Activated naive CD8-positive, alpha-beta T cell treated with anti-CD3 and anti-CD28 coated beads for 36 hours (primary cell): ENCODE measurements at regions not wholly inside any gene's neighbourhood (a gene's known extent, or its start where the extent isn't known, plus 50 kb on each side); places are given as distances from the start of the nearest gene placed in this dataset.

Experiments used
- DNase-seq: peaks from one replicate; pipeline ENCODE4 v3.0.0; 2021
- H3K27ac Mint-ChIP-seq: one replicate; pipeline ENCODE4 v1.8.0; 2022; ENCODE audit warnings: mild to moderate bottlenecking, moderate library complexity, mixed read lengths
- H3K27me3 Mint-ChIP-seq: one replicate; pipeline ENCODE4 v1.8.0; 2022; ENCODE audit warnings: mild to moderate bottlenecking, mixed read lengths
- H3K36me3 Mint-ChIP-seq: one replicate; pipeline ENCODE4 v1.8.0; 2021; ENCODE audit warnings: mild to moderate bottlenecking, mixed read lengths
- H3K4me1 Mint-ChIP-seq: one replicate; pipeline ENCODE4 v1.8.0; 2021; ENCODE audit warnings: mixed read lengths
- H3K4me3 Mint-ChIP-seq: one replicate; pipeline ENCODE4 v1.8.0; 2022; ENCODE audit warnings: mild to moderate bottlenecking, moderate library complexity, mixed read lengths
- H3K9me3 Mint-ChIP-seq: one replicate; pipeline ENCODE4 v1.8.0; 2022; ENCODE audit warnings: mixed read lengths

DNA sequence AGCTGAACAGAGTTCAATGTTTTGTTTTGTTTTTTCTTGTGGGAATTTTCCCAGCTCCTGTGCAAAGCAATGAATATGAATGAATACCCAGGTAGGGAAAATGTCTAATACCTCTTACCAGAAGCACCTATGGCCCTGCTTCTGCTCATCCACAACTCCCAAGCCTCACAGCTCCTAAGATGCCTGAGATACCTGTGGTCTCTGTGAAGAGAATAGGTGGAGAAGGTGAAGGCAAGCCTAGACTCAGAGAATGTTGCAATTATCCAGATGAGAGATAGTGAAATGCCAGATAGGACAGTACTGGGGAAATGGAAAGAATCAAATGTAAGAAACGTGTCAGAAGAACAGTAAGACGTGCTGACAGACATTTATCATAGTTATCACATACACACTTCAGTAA, 70.2 kb upstream of the NOCT start:
- Mint-ChIP-seq H3K36me3 (no peaks in the 10 kb centered on the region), H3K4me1 (no peaks in the 10 kb centered on the region), H3K27ac (no peak overlapping the region), H3K27me3 (no peaks in the 10 kb centered on the region), H3K9me3 (no peaks in the 10 kb centered on the region), H3K4me3 (no peak overlapping the region)
- no peak for DNase-seq

DNA sequence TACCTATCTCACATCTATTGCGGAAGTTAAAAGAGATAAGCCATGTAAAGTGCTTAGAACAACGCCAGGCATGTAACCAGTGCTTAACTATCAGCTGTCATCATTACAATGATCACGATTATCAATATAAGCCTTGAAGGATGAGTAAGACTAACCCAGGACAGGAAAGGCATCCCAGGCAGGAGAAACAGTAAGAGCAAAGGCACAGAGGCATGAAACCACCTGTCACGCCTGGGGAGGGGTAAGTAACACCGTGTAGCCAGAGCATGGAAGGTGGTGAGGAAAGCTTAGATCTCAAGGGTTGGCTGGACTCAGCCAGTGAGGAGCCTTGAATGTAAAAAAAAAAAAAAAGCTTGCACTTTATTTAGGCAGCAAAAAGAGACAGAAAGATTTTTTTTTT, 71.7 kb upstream of the NOCT start:
- Mint-ChIP-seq H3K27me3 (peaks cover under 1% of the 10 kb centered on the region), H3K36me3 (no peaks in the 10 kb centered on the region), H3K4me3 (no peak overlapping the region), H3K4me1 (no peaks in the 10 kb centered on the region), H3K27ac (no peak overlapping the region), H3K9me3 (no peaks in the 10 kb centered on the region)
- DNase-seq, result no peak

DNA sequence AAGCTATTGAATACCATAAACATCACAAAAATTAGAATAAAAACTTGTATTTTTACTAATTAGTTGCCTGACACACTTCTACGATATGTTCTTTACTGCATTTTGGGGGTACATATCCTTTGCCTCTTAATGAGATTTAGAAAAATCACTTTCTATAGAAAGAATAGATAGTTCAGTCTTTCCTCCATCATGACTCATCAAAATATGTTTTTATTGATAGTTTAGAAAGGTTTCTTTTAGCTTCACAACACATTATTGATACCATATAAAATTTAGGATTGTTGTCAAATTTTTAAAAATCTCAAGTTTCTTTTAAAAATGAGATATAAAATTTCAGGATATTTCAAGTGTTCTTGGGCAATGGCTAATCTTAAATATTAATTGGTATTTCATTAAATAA, 74.5 kb upstream of the NOCT start:
- no peaks in the 10 kb centered on the region for H3K9me3 Mint-ChIP-seq
- no peaks in the 10 kb centered on the region for H3K36me3 Mint-ChIP-seq
- DNase-seq, result no peak
- H3K27me3 Mint-ChIP-seq, result peaks cover 8% of the 10 kb centered on the region
- H3K27ac Mint-ChIP-seq, result no peak overlapping the region
- no peak overlapping the region for H3K4me3 Mint-ChIP-seq
- H3K4me1 Mint-ChIP-seq, result no peaks in the 10 kb centered on the region

DNA sequence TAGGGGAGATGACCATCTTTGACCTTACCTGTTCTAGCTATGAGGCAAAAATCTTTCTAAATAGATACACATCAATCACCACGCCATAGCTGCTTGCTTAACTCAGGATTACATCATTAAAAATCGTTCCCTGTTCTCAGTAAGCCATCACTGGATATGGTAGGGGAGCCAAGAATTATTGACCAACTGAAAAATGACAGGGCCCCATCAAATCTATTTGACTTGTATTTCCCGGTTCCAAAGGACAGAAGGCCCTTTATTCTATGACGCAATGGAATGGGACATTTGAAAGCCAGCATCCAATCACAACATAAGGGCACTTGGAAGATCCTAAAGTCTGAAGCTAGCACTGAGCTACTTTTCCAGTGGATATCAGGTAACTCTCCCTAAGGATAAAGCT, 75.6 kb upstream of the NOCT start:
- Mint-ChIP-seq H3K4me3 (no peak overlapping the region), H3K27me3 (peaks cover 8% of the 10 kb centered on the region), H3K4me1 (no peaks in the 10 kb centered on the region), H3K27ac (no peak overlapping the region), H3K36me3 (no peaks in the 10 kb centered on the region), H3K9me3 (no peaks in the 10 kb centered on the region)
- DNase-seq, result no peak

DNA sequence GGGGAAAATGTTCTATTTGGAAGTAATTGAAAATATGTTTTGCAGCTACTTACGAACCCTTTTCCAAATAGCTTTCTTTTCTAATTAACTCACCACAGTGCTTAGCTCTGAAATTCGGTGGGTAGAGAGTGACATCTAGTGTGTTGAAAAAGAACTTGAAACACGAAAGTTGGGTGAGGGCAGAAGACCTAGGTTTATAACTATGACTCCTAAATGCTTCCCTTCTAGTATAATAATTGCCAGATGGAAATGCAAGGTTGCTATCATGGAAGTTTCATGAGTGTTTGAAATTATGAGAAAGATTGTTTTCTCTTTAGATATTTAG, 77.3 kb upstream of the NOCT start:
- H3K4me3 Mint-ChIP-seq, result no peak overlapping the region
- peaks cover 11% of the 10 kb centered on the region for H3K27me3 Mint-ChIP-seq
- no peaks in the 10 kb centered on the region for H3K4me1 Mint-ChIP-seq
- no peak for DNase-seq
- H3K9me3 Mint-ChIP-seq, result no peaks in the 10 kb centered on the region
- no peak overlapping the region for H3K27ac Mint-ChIP-seq
- no peaks in the 10 kb centered on the region for H3K36me3 Mint-ChIP-seq

DNA sequence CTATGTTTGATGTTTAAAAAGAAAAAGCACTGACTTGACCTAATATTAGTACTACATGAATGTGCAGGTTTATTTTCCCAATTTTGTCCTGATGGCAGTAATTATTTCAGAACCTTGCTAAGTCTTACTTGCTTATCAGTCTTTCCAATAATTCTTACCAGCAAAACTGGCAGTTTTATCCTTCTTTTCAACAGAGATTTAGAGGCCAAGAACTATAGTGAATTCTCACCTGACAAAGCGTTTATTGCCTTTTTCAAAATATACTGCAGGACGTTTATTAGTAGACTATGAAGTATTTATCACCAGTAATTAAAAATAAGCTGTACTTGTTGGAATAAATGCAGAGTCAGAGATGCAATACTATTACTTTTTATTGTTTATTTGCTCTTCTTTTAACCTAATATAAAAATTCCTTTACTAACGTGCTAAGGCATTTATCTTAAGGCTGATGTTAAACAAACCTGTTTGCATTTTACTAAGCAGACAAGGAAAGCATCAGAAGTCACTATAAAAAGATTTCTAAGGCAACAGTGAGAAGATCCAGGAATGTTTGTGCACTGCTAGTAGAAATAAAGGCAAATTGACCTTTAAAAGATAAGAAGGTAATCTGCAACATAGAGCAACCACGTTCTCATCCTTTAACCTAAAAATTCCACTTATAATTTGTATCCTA, 80.3 kb upstream of the NOCT start:
- H3K9me3 Mint-ChIP-seq, result no peaks in the 10 kb centered on the region
- no peak overlapping the region for H3K27ac Mint-ChIP-seq
- peaks cover 11% of the 10 kb centered on the region for H3K27me3 Mint-ChIP-seq
- H3K4me3 Mint-ChIP-seq, result no peak overlapping the region
- no peaks in the 10 kb centered on the region for H3K4me1 Mint-ChIP-seq
- no peaks in the 10 kb centered on the region for H3K36me3 Mint-ChIP-seq
- no peak for DNase-seq

DNA sequence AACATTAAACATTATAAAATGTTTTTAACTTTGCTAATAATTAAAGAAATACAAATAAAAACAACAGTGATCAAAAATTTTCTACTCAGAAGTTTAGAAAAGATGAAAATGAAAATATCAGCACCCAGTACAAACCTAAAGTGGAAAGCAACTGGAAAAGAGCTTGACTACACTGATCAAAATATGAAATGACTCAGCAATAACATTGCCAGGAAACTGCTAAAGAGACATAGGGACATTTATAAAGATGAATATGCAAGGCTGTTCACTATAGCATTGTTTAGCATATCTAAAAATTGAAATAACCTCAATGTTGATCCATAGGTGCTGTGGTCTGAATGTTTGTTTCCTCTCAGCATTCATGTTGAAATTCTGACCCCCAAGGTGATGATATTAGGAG, 88.5 kb upstream of the NOCT start:
- H3K27ac Mint-ChIP-seq, result no peak overlapping the region
- no peaks in the 10 kb centered on the region for H3K4me1 Mint-ChIP-seq
- no peaks in the 10 kb centered on the region for H3K9me3 Mint-ChIP-seq
- no peak overlapping the region for H3K4me3 Mint-ChIP-seq
- H3K27me3 Mint-ChIP-seq, result no peaks in the 10 kb centered on the region
- DNase-seq, result no peak
- H3K36me3 Mint-ChIP-seq, result no peaks in the 10 kb centered on the region

DNA sequence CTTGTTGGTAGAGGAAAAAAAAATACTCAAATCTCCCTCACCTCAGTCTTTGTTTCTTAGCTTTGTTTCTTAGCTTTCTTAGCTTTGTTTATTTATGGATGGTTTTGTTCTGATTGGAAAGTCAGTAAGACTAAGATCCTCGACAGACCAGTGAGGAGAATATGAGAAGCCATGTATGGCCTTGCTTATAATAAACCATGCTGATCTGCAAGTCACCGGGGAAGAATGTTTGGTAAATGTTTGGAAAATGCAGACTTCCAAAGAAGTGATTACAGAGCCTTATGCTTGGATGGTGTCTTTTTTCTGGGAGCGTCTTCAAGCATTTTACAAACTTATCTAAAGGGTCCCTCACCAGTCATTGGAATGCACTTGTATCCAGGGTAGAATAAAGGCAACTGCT, 90.1 kb upstream of the NOCT start:
- Mint-ChIP-seq H3K36me3 (no peaks in the 10 kb centered on the region), H3K27me3 (no peaks in the 10 kb centered on the region), H3K27ac (no peak overlapping the region), H3K4me3 (no peak overlapping the region), H3K4me1 (no peaks in the 10 kb centered on the region), H3K9me3 (no peaks in the 10 kb centered on the region)
- DNase-seq, result no peak

DNA sequence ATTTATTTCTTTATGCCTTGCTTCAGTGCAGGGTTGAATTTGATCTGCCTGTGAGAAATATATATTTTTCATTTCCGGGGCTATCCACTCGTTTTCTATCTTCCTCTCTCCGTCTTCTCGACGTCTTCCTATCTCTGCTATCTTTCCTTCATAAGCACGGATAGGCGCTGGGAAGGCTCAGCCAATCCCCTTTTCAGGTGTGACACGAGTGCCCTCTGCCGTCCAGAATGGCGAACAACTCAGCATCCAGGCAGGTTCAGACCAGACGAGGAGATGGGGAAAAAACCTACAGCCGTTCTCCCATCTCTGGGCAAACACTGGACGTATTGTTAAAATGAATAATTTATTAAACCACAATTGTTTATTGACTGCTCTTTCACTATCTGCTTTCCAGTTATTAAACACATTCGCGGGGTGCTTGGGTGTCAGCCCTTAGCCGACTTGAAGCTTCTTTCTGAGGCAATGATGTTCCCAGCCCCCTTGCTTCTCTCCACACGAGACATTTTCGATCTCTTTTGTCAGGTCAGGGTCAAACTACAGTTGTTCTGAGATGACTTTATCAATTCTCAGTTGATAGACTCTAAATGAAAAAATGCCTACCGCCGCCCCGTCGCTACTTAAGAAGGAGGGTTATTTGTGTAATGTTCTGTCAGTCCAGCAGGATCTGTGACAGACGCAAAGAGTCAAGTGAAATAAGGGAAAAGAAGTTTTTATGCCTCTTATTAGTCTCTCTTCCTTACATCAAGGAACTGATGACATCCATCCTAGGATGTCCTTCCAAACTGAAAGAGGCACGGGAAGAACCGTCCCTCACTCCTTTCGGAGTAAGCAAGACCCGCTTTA, 96.3 kb upstream of the NOCT start:
- Mint-ChIP-seq H3K4me1 (no peaks in the 10 kb centered on the region), H3K27ac (no peak overlapping the region), H3K27me3 (peaks cover 14% of the 10 kb centered on the region), H3K36me3 (no peaks in the 10 kb centered on the region), H3K9me3 (no peaks in the 10 kb centered on the region), H3K4me3 (no peak overlapping the region)
- peak; percentile 54 for DNase-seq

DNA sequence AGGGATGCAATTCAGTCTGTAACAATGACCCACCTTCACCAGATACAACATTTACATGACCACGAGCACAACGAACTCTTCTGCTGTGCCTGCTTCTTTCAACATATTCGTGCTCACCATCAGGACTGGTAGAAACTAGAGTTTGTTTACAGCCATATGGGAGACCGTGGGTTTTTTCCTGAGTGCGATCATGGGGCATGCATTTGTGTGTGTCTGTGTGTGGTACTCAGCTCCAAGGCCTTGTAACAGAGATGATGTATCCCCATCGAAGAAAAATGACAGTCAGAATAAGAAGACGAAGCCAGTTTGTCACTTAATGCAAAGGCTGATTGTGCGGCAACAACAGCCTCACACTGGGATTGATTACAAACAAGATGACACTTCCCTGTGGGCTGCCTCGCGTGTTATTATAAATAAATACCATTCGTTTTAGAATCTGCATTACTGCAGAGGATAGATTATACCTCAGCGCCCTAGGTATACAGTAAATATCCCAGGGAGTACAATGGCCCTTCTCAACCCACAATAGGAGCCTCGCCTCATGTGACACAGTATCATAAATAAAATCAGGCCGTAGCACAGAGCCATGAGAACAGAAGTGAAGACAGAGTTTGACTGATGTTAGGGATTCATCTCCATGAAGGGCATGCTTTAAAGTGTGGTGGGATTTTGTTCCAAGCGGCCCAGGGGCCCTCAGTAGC, 97.3 kb upstream of the NOCT start:
- H3K36me3 Mint-ChIP-seq, result no peaks in the 10 kb centered on the region
- no peak overlapping the region for H3K4me3 Mint-ChIP-seq
- no peak for DNase-seq
- H3K9me3 Mint-ChIP-seq, result no peaks in the 10 kb centered on the region
- peaks cover 14% of the 10 kb centered on the region for H3K27me3 Mint-ChIP-seq
- H3K4me1 Mint-ChIP-seq, result no peaks in the 10 kb centered on the region
- H3K27ac Mint-ChIP-seq, result no peak overlapping the region

DNA sequence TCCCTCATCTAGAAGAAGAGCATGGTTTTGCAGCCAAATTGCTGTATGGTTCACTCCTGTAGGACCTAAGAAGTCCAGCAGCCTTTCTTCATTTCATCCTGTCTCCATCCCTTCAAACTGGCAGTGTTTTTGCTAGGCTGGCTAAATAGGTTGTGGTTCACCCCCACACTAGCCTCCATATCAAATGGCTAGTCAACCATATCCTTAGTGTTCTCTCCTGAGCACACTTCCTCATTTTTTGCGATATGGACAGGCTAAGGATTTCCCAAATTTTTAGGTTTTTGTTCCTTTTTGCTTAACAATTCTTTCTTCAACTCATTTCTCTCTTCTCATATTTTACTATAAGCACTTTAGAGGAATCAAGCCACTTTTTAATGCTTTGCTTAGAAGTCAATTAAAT, 98.8 kb upstream of the NOCT start:
- H3K9me3 Mint-ChIP-seq, result no peaks in the 10 kb centered on the region
- no peak for DNase-seq

DNA sequence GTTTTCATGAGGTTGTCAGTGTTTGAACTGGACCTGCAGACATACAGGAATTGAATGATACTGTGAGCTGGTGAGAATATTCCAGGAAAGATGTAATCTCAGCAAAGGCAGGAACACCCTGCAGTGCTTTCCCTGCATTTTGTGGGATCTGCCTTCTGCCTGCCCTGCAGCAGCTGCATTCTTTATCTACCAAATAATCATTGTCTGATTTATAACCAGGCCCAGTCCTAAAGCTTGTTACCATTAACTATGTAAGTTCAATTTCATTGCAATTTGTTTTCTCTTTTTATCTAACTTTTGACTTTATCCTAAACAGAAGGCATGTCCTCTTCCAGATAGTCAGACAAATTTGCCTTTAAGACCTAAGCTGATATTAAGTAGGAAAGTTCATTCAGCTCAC, 99.8 kb upstream of the NOCT start:
- Mint-ChIP-seq H3K4me3 (no peak overlapping the region), H3K9me3 (no peaks in the 10 kb centered on the region), H3K4me1 (no peaks in the 10 kb centered on the region), H3K27ac (no peak overlapping the region), H3K36me3 (no peaks in the 10 kb centered on the region), H3K27me3 (peaks cover 14% of the 10 kb centered on the region)
- DNase-seq, result no peak

More for the DNA sequence above, 98.8 kb upstream of the NOCT start:
- Mint-ChIP-seq H3K27ac (no peak overlapping the region), H3K27me3 (peaks cover 14% of the 10 kb centered on the region), H3K4me3 (no peak overlapping the region), H3K36me3 (no peaks in the 10 kb centered on the region), H3K4me1 (no peaks in the 10 kb centered on the region)

DNA sequence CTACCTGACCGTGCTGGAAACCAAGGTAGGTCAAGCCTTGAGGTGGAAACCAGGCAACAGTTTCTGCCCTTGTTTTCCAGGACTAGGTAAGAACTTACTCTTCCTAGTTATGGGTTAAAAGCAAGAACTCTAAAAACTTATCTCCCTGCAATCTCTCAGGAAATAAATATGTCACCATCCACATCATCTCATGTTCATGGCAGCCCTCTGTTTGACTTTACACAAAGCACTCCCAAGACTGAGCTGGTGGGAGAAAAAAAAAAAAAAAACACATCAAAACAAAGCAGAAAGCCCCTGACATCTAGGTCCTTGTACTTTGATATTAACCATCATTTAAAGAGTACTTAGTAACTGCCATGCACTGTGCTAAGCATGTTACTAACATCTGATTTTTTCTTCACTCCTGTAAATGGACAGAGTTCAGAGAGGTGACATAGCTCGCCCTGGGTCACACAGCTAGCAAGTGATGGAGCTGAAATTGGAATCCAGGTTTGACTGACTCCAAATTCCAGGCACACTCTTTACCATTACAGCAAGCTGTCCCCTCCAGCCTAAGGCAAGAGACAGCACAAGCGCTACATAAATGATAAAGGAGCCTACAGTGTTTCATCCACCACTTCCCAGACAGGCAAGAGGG, 102.8 kb upstream of the NOCT start:
- Mint-ChIP-seq H3K36me3 (no peaks in the 10 kb centered on the region), H3K9me3 (no peaks in the 10 kb centered on the region), H3K27ac (no peak overlapping the region), H3K4me3 (no peak overlapping the region), H3K4me1 (no peaks in the 10 kb centered on the region), H3K27me3 (no peaks in the 10 kb centered on the region)
- no peak for DNase-seq

DNA sequence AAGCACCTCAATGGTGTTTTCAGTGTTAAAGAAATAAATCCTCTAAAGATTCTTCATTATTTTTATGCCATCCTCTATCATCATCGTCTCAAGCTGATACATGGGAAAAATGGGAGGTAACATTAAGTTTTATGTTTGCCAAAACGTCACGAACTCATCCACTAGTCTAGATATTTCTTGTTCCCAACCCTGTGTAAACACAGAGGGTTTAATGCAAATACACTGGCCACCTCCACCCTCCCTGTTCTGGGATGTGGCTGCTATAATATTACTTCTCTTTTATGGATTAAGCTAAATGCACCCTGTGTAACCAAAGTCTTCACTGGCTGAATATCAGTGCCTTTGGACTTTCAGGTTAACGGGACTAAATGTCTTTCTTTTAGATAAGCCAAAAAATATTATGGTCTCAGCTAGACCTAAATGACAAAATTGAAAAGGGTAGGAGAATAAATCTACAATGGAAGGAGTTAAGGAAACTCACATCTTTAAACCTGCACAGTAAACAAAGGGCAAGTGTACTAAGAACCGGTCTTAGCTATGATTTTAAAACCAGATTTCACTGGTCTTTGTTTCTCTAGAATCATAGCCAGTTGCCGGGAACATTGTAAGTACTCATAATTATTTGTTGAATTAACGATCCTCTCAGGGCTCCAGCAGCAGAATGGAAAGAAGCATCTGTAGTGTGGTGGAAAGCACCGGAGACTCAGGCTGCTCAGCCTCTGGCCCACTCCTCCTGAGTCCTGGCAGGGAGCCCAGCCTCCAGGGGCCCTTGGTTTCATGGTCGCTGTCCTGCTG, 103.5 kb upstream of the NOCT start:
- H3K36me3 Mint-ChIP-seq, result no peaks in the 10 kb centered on the region
- no peaks in the 10 kb centered on the region for H3K9me3 Mint-ChIP-seq
- H3K4me3 Mint-ChIP-seq, result no peak overlapping the region
- H3K27me3 Mint-ChIP-seq, result no peaks in the 10 kb centered on the region
- no peak for DNase-seq
- no peak overlapping the region for H3K27ac Mint-ChIP-seq
- no peaks in the 10 kb centered on the region for H3K4me1 Mint-ChIP-seq

DNA sequence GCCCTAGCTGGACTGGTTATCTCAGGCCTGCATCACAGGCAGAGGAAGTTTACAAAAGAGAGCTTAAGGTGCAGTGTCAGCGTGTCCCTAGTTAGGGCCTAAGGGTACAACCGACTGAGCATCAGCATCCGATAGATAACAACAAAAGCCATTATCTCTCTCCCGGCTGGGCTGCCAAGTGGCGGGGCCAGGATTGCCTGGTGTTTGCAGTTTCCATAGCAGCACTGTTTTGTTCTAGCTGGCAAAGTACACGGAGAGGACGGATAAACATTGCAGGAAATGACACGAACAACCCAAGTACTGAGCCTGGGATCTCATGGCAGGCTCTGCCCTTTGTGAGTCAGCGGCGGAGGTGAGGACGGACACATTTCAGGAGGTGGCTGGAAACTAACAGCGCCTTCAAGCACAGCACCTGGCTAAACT, 104.7 kb upstream of the NOCT start:
- Mint-ChIP-seq H3K27ac (no peak overlapping the region), H3K9me3 (no peaks in the 10 kb centered on the region), H3K4me3 (no peak overlapping the region), H3K36me3 (no peaks in the 10 kb centered on the region), H3K27me3 (no peaks in the 10 kb centered on the region), H3K4me1 (no peaks in the 10 kb centered on the region)
- no peak for DNase-seq
